MCF 10A (cell line): ENCODE measurements at regions not wholly inside any gene's neighbourhood (a gene's known extent, or its start where the extent isn't known, plus 50 kb on each side); places are given as distances from the start of the nearest gene placed in this dataset.

Source experiments
- BruUV-seq: library from RNA; stranded (reverse); fragments of 400-500 nt; replicated peaks from 2 replicates; lab custom pipeline; 2021; lab: Mats Ljungman, UMichigan
- CTCF ChIA-PET: fragments of 300-600 bp; sonication (Branson Sonifier 250); formaldehyde crosslinking; extraction: SDS; loops from one replicate; lab custom pipeline; 2021; ENCODE audit warnings: antibody characterized with exemption, inconsistent platforms; lab: Yijun Ruan, JAX
- POLR2A ChIA-PET: fragments of 300-600, 350-650 bp; sonication (Branson Sonifier 250); formaldehyde crosslinking; extraction: SDS; loops from one replicate; lab custom pipeline; 2020; ENCODE audit warnings: antibody characterized with exemption, inconsistent platforms; lab: Yijun Ruan, JAX
- DNase-seq: peaks from one replicate; pipeline ENCODE4 v3.0.0-alpha.2; 2018; ENCODE audit not compliant: unreplicated experiment
- H3K27ac Mint-ChIP-seq: one replicate; pipeline ENCODE4 v1.8.0; 2022; ENCODE audit warnings: mild to moderate bottlenecking, low read depth, mixed read lengths; ENCODE audit not compliant: unreplicated experiment
- H3K27me3 Mint-ChIP-seq: one replicate; pipeline ENCODE4 v1.8.0; 2022; ENCODE audit warnings: mixed read lengths; ENCODE audit not compliant: insufficient read depth, unreplicated experiment
- H3K36me3 Mint-ChIP-seq: one replicate; pipeline ENCODE4 v1.8.0; 2022; ENCODE audit warnings: mild to moderate bottlenecking, moderate library complexity, mixed read lengths; ENCODE audit not compliant: insufficient read depth, unreplicated experiment
- H3K4me1 Mint-ChIP-seq: one replicate; pipeline ENCODE4 v1.8.0; 2022; ENCODE audit warnings: mixed read lengths; ENCODE audit not compliant: insufficient read depth, unreplicated experiment
- H3K4me3 Mint-ChIP-seq: one replicate; pipeline ENCODE4 v1.8.0; 2022; ENCODE audit warnings: mild to moderate bottlenecking, moderate library complexity, mixed read lengths; ENCODE audit not compliant: unreplicated experiment
- H3K9me3 Mint-ChIP-seq: one replicate; pipeline ENCODE4 v1.8.0; 2022; ENCODE audit warnings: mixed read lengths; ENCODE audit not compliant: unreplicated experiment
- CTCF ChIP-seq: fragments of 200-600 bp; IDR thresholded peaks from one replicate; pipeline ENCODE4 v1.8.0; 2022; ENCODE audit warnings: antibody characterized with exemption, mild to moderate bottlenecking; ENCODE audit not compliant: unreplicated experiment
- intact Hi-C: fragments of 100-400 bp; cut with micrococcal nuclease; formaldehyde crosslinking; loops from 2 replicates; pipeline ENCODE4 v1.14.1; 2022

- TF ChIP-seq CTCF, result peak; percentile 9
- intact Hi-C loops, result no loop called here
- no peak overlapping the region for H3K27ac Mint-ChIP-seq
- H3K27me3 Mint-ChIP-seq, result no peaks in the 10 kb centered on the region
- ChIA-PET CTCF (no interaction called here), POLR2A (no interaction called here)
- H3K4me3 Mint-ChIP-seq, result no peak overlapping the region
- no peaks in the 10 kb centered on the region for H3K4me1 Mint-ChIP-seq
- BruUV-seq, result no TSS peak
- H3K9me3 Mint-ChIP-seq, result peaks cover 8% of the 10 kb centered on the region
- peak; percentile 18 for DNase-seq
- H3K36me3 Mint-ChIP-seq, result no peaks in the 10 kb centered on the region
Measured at GRCh38 chr6:76275746-76276145, 203.3 kb upstream of the IMPG1 start.

GRCh38 chr6:76264468-76264867 is 192.0 kb upstream of the IMPG1 start:
- Mint-ChIP-seq H3K4me1 (peaks cover 17% of the 10 kb centered on the region), H3K36me3 (no peaks in the 10 kb centered on the region), H3K27ac (peak overlapping the region; percentile 64), H3K4me3 (no peak overlapping the region), H3K9me3 (no peaks in the 10 kb centered on the region), H3K27me3 (no peaks in the 10 kb centered on the region)
- no peak for TF ChIP-seq CTCF
- DNase-seq, result peak; percentile 70
- ChIA-PET POLR2A (no interaction called here), CTCF (no interaction called here)
- intact Hi-C loops, result no loop called here
- BruUV-seq, result no TSS peak

- POLR2A ChIA-PET, result no interaction called here
- no peak overlapping the region for H3K27ac Mint-ChIP-seq
- H3K9me3 Mint-ChIP-seq, result no peaks in the 10 kb centered on the region
- CTCF ChIA-PET, result interaction anchor here (0.5 kb wide), 1 partner anchor 87 kb away, joined by 3 read pairs; no protein-coding TSS in a partner anchor
- no peak overlapping the region for H3K4me3 Mint-ChIP-seq
- no peak for TF ChIP-seq CTCF
- no TSS peak for BruUV-seq
- no peak for DNase-seq
- intact Hi-C loops, result no loop called here
- peaks cover 17% of the 10 kb centered on the region for H3K4me1 Mint-ChIP-seq
- H3K27me3 Mint-ChIP-seq, result no peaks in the 10 kb centered on the region
- H3K36me3 Mint-ChIP-seq, result no peaks in the 10 kb centered on the region
Measured at GRCh38 chr6:76262240-76262639, 189.8 kb upstream of the IMPG1 start.

GRCh38 chr6:76250666-76251065 is 178.2 kb upstream of the IMPG1 start:
- Mint-ChIP-seq H3K4me3 (no peak overlapping the region), H3K27ac (no peak overlapping the region), H3K36me3 (no peaks in the 10 kb centered on the region), H3K27me3 (no peaks in the 10 kb centered on the region), H3K9me3 (no peaks in the 10 kb centered on the region), H3K4me1 (no peaks in the 10 kb centered on the region)
- peak; percentile 57 for DNase-seq
- BruUV-seq, result no TSS peak
- intact Hi-C loops, result no loop called here
- POLR2A ChIA-PET, result no interaction called here
- TF ChIP-seq CTCF, result no peak
- CTCF ChIA-PET, result interaction anchor here (0.5 kb wide), 1 partner anchor 351 kb away, joined by 4 read pairs; no protein-coding TSS in a partner anchor
